SU-DHL-6 (cell line): ENCODE measurements at regions not wholly inside any gene's neighbourhood (a gene's known extent, or its start where the extent isn't known, plus 50 kb on each side); places are given as distances from the start of the nearest gene placed in this dataset.

Experiments used
- CTCF ChIP-seq: fragments of 200-600 bp; sonication (generic); IDR thresholded peaks from one replicate; pipeline ENCODE4 v1.5.1; 2017; ENCODE audit warnings: antibody characterized with exemption, mild to moderate bottlenecking, low read length, moderate library complexity; ENCODE audit not compliant: insufficient read depth, poor library complexity, severe bottlenecking
- EZH2phosphoT487 ChIP-seq: fragments of 200-600 bp; sonication (generic), shearing (Covaris generic); conservative IDR thresholded peaks from 2 replicates; pipeline ENCODE4 v1.6.1; 2018; ENCODE audit warnings: mild to moderate bottlenecking, antibody characterized with exemption, low read length, moderate library complexity, mixed read lengths

DNA sequence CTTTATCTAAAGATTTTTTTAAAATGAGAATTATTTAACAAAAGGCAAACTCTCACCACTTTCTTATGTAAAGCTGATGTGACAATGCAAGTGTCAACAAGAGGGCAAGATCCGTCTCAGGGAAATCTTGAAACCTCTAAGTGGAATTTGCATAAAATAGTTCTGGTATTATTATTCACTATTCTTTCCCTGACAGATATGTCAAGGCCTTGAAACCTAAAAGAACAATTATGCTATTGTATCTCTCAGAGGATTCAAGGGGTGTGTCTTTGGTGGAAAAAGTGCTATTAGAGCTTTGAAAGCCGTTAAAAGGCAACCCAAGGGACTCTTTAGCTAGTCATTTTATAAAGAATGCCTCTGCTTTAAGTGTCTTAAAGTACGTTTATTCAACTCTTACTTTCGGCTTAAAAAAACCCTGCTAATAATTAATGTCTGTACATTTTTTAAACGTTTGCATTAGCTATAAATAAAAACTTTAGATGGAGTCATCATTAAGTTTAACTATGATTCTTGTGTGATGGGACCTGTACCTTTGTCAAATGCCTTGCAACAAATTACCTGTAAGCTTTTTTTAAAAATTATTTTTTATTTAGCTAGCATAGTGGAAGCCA is 585.5 kb downstream of the VRK1 start:
- TF ChIP-seq CTCF (no peak), EZH2phosphoT487 (no peak)
